GM23338 (cell line): ENCODE measurements at regions not wholly inside any gene's neighbourhood (a gene's known extent, or its start where the extent isn't known, plus 50 kb on each side); places are given as distances from the start of the nearest gene placed in this dataset.

Experiments used
- ATAC-seq: fragments of 200-7000 bp; cut with Tn5 transposase; 3 replicates; pipeline ENCODE4 v1.9.1; 2020
- DNase-seq: peaks from one replicate; pipeline ENCODE4 v3.0.0-alpha.2; 2015; ENCODE audit warnings: low spot score
- H2AFZ ChIP-seq: fragments of 200-600 bp; sonication (generic); 2 replicates; pipeline ENCODE4 v1.8.0; 2016; ENCODE audit warnings: antibody characterized with exemption, mild to moderate bottlenecking, moderate library complexity
- H3F3A ChIP-seq: fragments of 200-600 bp; sonication (generic); replicated peaks from 2 replicates; pipeline ENCODE4 v1.8.0; 2017; ENCODE audit warnings: antibody characterized with exemption, mixed run types, low read depth
- H3K27ac ChIP-seq: fragments of 200-600 bp; sonication (generic); 2 replicates; pipeline ENCODE4 v1.6.1; 2016; ENCODE audit warnings: low read depth
- H3K27me3 ChIP-seq: fragments of 200-600 bp; sonication (generic); 2 replicates; pipeline ENCODE4 v1.8.0; 2016; ENCODE audit warnings: mild to moderate bottlenecking, mixed run types, moderate library complexity; ENCODE audit not compliant: insufficient read depth
- H3K36me3 ChIP-seq: fragments of 200-600 bp; sonication (generic); 2 replicates; pipeline ENCODE4 v1.8.0; 2016; ENCODE audit warnings: mild to moderate bottlenecking; ENCODE audit not compliant: insufficient read depth
- H3K4me1 ChIP-seq: fragments of 200-600 bp; sonication (generic); 2 replicates; pipeline ENCODE4 v1.8.0; 2016; ENCODE audit warnings: mild to moderate bottlenecking, moderate library complexity; ENCODE audit not compliant: insufficient read depth
- H3K4me2 ChIP-seq: fragments of 200-600 bp; sonication (generic); 2 replicates; pipeline ENCODE4 v1.7.1; 2017; ENCODE audit warnings: mixed run types
- H3K4me3 ChIP-seq: fragments of 200-600 bp; sonication (generic); 2 replicates; pipeline ENCODE4 v1.6.1; 2016; ENCODE audit warnings: mixed run types
- H3K79me2 ChIP-seq: fragments of 200-600 bp; sonication (generic); replicated peaks from 2 replicates; pipeline ENCODE4 v1.8.0; 2017; ENCODE audit warnings: mild to moderate bottlenecking; ENCODE audit not compliant: insufficient read depth
- H3K9me2 ChIP-seq: fragments of 200-600 bp; sonication (generic); 2 replicates; pipeline ENCODE4 v1.8.0; 2017; ENCODE audit not compliant: insufficient read depth
- H4K20me1 ChIP-seq: fragments of 200-600 bp; sonication (generic); replicated peaks from 2 replicates; pipeline ENCODE4 v1.8.0; 2017; ENCODE audit warnings: mild to moderate bottlenecking; ENCODE audit not compliant: insufficient read depth
- H3K27ac Mint-ChIP-seq: 2 replicates; pipeline ENCODE4 v1.8.0; 2020; ENCODE audit warnings: inconsistent platforms, mild to moderate bottlenecking, moderate library complexity, mixed read lengths
- H3K27me3 Mint-ChIP-seq: 3 replicates; pipeline ENCODE4 v1.8.0; 2022; ENCODE audit warnings: low read depth, mild to moderate bottlenecking, moderate library complexity, mixed read lengths, inconsistent platforms; ENCODE audit not compliant: insufficient read depth, poor library complexity
- H3K36me3 Mint-ChIP-seq: 3 replicates; pipeline ENCODE4 v1.8.0; 2021; ENCODE audit warnings: low read depth, mild to moderate bottlenecking, inconsistent platforms, moderate library complexity, mixed read lengths
- H3K4me1 Mint-ChIP-seq: 3 replicates; pipeline ENCODE4 v1.8.0; 2020; ENCODE audit warnings: mild to moderate bottlenecking, inconsistent platforms, mixed read lengths
- H3K4me3 Mint-ChIP-seq: 3 replicates; pipeline ENCODE4 v1.8.0; 2021; ENCODE audit warnings: moderate library complexity, mild to moderate bottlenecking, inconsistent platforms, mixed read lengths
- H3K9me3 Mint-ChIP-seq: 3 replicates; pipeline ENCODE4 v1.8.0; 2020; ENCODE audit warnings: moderate library complexity, mild to moderate bottlenecking, inconsistent platforms, mixed read lengths
- CREB1 ChIP-seq: fragments of 250-450 bp; sonication (Bioruptor Pico); IDR thresholded peaks from 2 replicates; pipeline ENCODE4 v1.5.0; 2020; ENCODE audit warnings: low read depth, mild to moderate bottlenecking, moderate library complexity
- ETS1 ChIP-seq: IDR thresholded peaks from 2 replicates; pipeline ENCODE4 v1.6.1; 2016; ENCODE audit warnings: antibody characterized with exemption
- EZH2 ChIP-seq: fragments of 200-600 bp; sonication (generic); IDR thresholded peaks from one replicate; pipeline ENCODE4 v1.8.0; 2017; ENCODE audit warnings: antibody characterized with exemption, mild to moderate bottlenecking, low read depth; ENCODE audit not compliant: unreplicated experiment
- EZH2phosphoT487 ChIP-seq: fragments of 200-600 bp; sonication (generic); IDR thresholded peaks from one replicate; pipeline ENCODE4 v1.8.1; 2018; ENCODE audit warnings: antibody characterized with exemption; ENCODE audit not compliant: unreplicated experiment
- JUNB ChIP-seq: IDR thresholded peaks from one replicate; pipeline ENCODE4 v1.6.1; 2016; ENCODE audit warnings: antibody characterized with exemption; ENCODE audit not compliant: unreplicated experiment
- NANOG ChIP-seq: IDR thresholded peaks from 2 replicates; pipeline ENCODE4 v1.6.1; 2016; ENCODE audit warnings: antibody characterized with exemption, borderline replicate concordance
- POLR2AphosphoS5 ChIP-seq: IDR thresholded peaks from 2 replicates; pipeline ENCODE4 v1.6.1; 2016; ENCODE audit warnings: antibody characterized with exemption, low read depth
- REST ChIP-seq: IDR thresholded peaks from one replicate; pipeline ENCODE4 v1.6.1; 2018; ENCODE audit warnings: antibody characterized with exemption; ENCODE audit not compliant: unreplicated experiment
- STAT1 ChIP-seq: IDR thresholded peaks from one replicate; pipeline ENCODE4 v1.6.1; 2016; ENCODE audit warnings: antibody characterized with exemption; ENCODE audit not compliant: unreplicated experiment
- ZNF114 ChIP-seq: fragments of 250-450 bp; sonication (Bioruptor Pico); IDR thresholded peaks from 2 replicates; pipeline ENCODE4 v1.5.0; 2020; ENCODE audit warnings: mild to moderate bottlenecking, moderate library complexity
- ZNF331 ChIP-seq: fragments of 250-450 bp; sonication (Bioruptor Pico); IDR thresholded peaks from 2 replicates; pipeline ENCODE4 v1.5.0; 2020; ENCODE audit warnings: low read depth, mild to moderate bottlenecking, moderate library complexity
- ZNF462 ChIP-seq: fragments of 250-450 bp; sonication (Bioruptor Pico); IDR thresholded peaks from 2 replicates; pipeline ENCODE4 v1.5.0; 2020; ENCODE audit warnings: mild to moderate bottlenecking, moderate library complexity
- TF ChIP-seq, protein P1 (sequence below), 2 experiments: fragments of 200-600 bp in 1 of 2; sonication (generic) in 1 of 2; conservative IDR thresholded peaks; 2 replicates each; pipeline versions ENCODE4 v1.5.1 to v1.6.1; 2016 to 2017; ENCODE audit warnings: antibody characterized with exemption in 2 of 2, low read depth in 2 of 2, mild to moderate bottlenecking in 2 of 2, moderate library complexity in 1 of 2

- no peak overlapping the region for H2AFZ ChIP-seq
These were observed 130.6 kb downstream of the SEC14L1 start for GRCh38 chr17:77271411-77271810.

More at GRCh38 chr17:77271411-77271810, 130.6 kb downstream of the SEC14L1 start:
- no peak overlapping the region for H3K4me3 ChIP-seq
- no peaks in the 10 kb centered on the region for H3K4me1 ChIP-seq
- peaks cover 2% of the 10 kb centered on the region; the same call in 2 of the 3 replicates for H3K4me1 Mint-ChIP-seq
- H3K9me3 Mint-ChIP-seq = peaks cover 2% of the 10 kb centered on the region; the same call in 1 of the 3 replicates
- no peak for ATAC-seq
- H3K36me3 Mint-ChIP-seq = no peaks in the 10 kb centered on the region
- no peak for DNase-seq
- H3K36me3 ChIP-seq = no peaks in the 10 kb centered on the region
- no peaks in the 10 kb centered on the region for H3K27me3 ChIP-seq
- H3F3A ChIP-seq = peaks cover 4% of the 10 kb centered on the region; the same call in 1 of the 2 replicates
- H3K27ac ChIP-seq = no peak overlapping the region
- peaks cover 13% of the 10 kb centered on the region for H3K27me3 Mint-ChIP-seq
- no peak overlapping the region for H3K4me3 Mint-ChIP-seq
- no peak overlapping the region for H3K27ac Mint-ChIP-seq
- H4K20me1 ChIP-seq = no peaks in the 10 kb centered on the region; the same call in 1 of the 2 replicates
- H3K9me2 ChIP-seq = no peaks in the 10 kb centered on the region
- H3K79me2 ChIP-seq = no peaks in the 10 kb centered on the region
- H3K4me2 ChIP-seq = no peak overlapping the region
- TF ChIP-seq REST = no peak
- TF ChIP-seq ETS1 = no peak
- TF ChIP-seq ZNF114 = no peak
- TF ChIP-seq CREB1 (CRISPR knock-in tag) = no peak
- no peak for TF ChIP-seq ZNF331 (CRISPR knock-in tag)
- TF ChIP-seq, protein P1, sequence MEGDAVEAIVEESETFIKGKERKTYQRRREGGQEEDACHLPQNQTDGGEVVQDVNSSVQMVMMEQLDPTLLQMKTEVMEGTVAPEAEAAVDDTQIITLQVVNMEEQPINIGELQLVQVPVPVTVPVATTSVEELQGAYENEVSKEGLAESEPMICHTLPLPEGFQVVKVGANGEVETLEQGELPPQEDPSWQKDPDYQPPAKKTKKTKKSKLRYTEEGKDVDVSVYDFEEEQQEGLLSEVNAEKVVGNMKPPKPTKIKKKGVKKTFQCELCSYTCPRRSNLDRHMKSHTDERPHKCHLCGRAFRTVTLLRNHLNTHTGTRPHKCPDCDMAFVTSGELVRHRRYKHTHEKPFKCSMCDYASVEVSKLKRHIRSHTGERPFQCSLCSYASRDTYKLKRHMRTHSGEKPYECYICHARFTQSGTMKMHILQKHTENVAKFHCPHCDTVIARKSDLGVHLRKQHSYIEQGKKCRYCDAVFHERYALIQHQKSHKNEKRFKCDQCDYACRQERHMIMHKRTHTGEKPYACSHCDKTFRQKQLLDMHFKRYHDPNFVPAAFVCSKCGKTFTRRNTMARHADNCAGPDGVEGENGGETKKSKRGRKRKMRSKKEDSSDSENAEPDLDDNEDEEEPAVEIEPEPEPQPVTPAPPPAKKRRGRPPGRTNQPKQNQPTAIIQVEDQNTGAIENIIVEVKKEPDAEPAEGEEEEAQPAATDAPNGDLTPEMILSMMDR (conservative IDR thresholded peaks at IDR 0.05; ENCODE audit: low read depth in 2 of 2) = no peak
- no peak for TF ChIP-seq NANOG
- no peak for TF ChIP-seq JUNB
- TF ChIP-seq EZH2 = no peak
- no peak for TF ChIP-seq EZH2phosphoT487
- no peak for TF ChIP-seq STAT1
- no peak for TF ChIP-seq POLR2AphosphoS5
- TF ChIP-seq ZNF462 (CRISPR knock-in tag) = no peak
